GM18907 (cell line): ENCODE measurements at regions not wholly inside any gene's neighbourhood (a gene's known extent, or its start where the extent isn't known, plus 50 kb on each side); places are given as distances from the start of the nearest gene placed in this dataset.
"Not testable (repeated sequence)": the region's sequence is repeated elsewhere in the genome, so short reads cannot be mapped to it uniquely, and the experiment has no call there.

ENCODE experiments used
- ATAC-seq: cut with Tn5 transposase; IDR thresholded peaks from one replicate; pipeline ENCODE4 v1.9.1; 2021; ENCODE audit warnings: mild to moderate bottlenecking, moderate library complexity; ENCODE audit not compliant: unreplicated experiment

- ATAC-seq: no peak
Observed at GRCh38 chr12:90831712-90832111, 123.3 kb downstream of the CCER1 start.

- ATAC-seq: no peak
Observed at GRCh38 chr12:90829044-90829443, 125.9 kb downstream of the CCER1 start.

GRCh38 chr12:90828621-90829020, 126.4 kb downstream of the CCER1 start:
- no peak for ATAC-seq

GRCh38 chr12:90827567-90827966, 127.4 kb downstream of the CCER1 start:
- ATAC-seq: no peak

- no peak for ATAC-seq
Observed at GRCh38 chr12:90826036-90826435, 128.9 kb downstream of the CCER1 start.

- ATAC-seq: no peak
Observed at GRCh38 chr12:90823859-90824258, 131.1 kb downstream of the CCER1 start.

- ATAC-seq: no peak
Observed at GRCh38 chr12:90819709-90820108, 135.3 kb downstream of the CCER1 start.

- no peak for ATAC-seq
Observed at GRCh38 chr12:90816353-90817089, 138.5 kb downstream of the CCER1 start.

- ATAC-seq: no peak
Observed at GRCh38 chr12:90809940-90810339, 145.0 kb downstream of the CCER1 start.

GRCh38 chr12:90808568-90808967, 146.4 kb downstream of the CCER1 start:
- no peak for ATAC-seq

- no peak for ATAC-seq
Observed at GRCh38 chr12:90802727-90803126, 152.2 kb downstream of the CCER1 start.

- no peak for ATAC-seq
Observed at GRCh38 chr12:90801776-90802175, 153.2 kb downstream of the CCER1 start.

- no peak for ATAC-seq
Observed at GRCh38 chr12:90794212-90794611, 160.8 kb downstream of the CCER1 start.

GRCh38 chr12:90792718-90793117, 162.3 kb downstream of the CCER1 start:
- ATAC-seq: not testable (repeated sequence)

- no peak for ATAC-seq
Observed at GRCh38 chr12:90791445-90791844, 163.5 kb downstream of the CCER1 start.

- ATAC-seq: no peak
Observed at GRCh38 chr12:90790747-90791146, 164.2 kb downstream of the CCER1 start.

- no peak for ATAC-seq
Observed at GRCh38 chr12:90773491-90773890, 181.5 kb downstream of the CCER1 start.

GRCh38 chr12:90770861-90771260, 184.1 kb downstream of the CCER1 start:
- ATAC-seq: no peak

- ATAC-seq: no peak
Observed at GRCh38 chr12:90757957-90758356, 197.0 kb downstream of the CCER1 start.

- ATAC-seq: no peak
Observed at GRCh38 chr12:90745211-90745610, 209.8 kb downstream of the CCER1 start.

GRCh38 chr12:90741611-90742010, 213.4 kb downstream of the CCER1 start:
- ATAC-seq: no peak

GRCh38 chr12:90729736-90730135, 225.2 kb downstream of the CCER1 start:
- ATAC-seq: no peak

GRCh38 chr12:90712671-90713070, 242.3 kb downstream of the CCER1 start:
- no peak for ATAC-seq
